ENCODE measurements at regions not wholly inside any gene's neighbourhood (a gene's known extent, or its start where the extent isn't known, plus 50 kb on each side); places are given as distances from the start of the nearest gene placed in this dataset.
"Not testable (repeated sequence)": the region's sequence is repeated elsewhere in the genome, so short reads cannot be mapped to it uniquely, and the experiment has no call there.

GRCh38 chrX:40245488-40246071 is 147.8 kb upstream of the BCOR start:
- DNase-seq (ENCODE audit: low spot score): no peak

GRCh38 chrX:40244980-40245379 is 147.2 kb upstream of the BCOR start:
- DNase-seq (ENCODE audit: low spot score): no peak

DNA sequence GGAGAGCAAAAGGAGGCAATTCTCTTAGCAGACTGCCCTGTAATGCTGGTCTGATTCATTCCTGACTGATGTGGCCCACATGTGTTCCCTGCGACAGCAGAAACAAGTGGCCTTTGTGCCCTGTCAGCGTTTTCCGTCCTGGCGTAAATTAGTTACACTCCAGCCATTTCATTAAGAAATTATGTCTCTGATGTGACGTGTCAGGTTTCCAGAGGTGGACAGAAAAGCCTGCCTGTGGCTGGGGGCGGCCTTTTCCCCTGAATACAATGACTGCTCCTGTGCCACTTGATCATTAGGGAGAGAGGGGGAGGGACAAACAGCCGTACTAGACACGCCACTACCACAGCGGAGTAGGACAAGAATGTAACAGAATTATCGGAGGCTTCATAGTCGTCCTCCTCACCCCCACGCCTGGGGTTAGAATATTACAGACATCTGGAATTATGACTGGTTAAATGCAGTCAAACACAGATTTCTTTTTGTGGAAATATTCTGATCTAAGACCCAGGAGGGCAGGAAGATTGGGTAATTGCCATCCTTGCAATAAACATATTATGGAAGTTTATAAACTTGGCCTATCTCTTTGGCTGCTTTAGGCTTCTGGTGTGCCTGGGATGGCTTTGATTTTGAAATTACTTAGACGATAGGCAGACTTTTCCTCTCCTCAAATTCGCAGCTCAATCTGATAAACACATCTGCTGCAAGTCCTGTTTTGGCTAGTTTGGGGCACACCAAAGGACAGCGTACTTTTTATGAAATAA is 146.2 kb upstream of the BCOR start:
- no peak for DNase-seq (ENCODE audit: low spot score)

GRCh38 chrX:40240844-40241243 is 143.1 kb upstream of the BCOR start:
- DNase-seq (ENCODE audit: low spot score): no peak

DNA sequence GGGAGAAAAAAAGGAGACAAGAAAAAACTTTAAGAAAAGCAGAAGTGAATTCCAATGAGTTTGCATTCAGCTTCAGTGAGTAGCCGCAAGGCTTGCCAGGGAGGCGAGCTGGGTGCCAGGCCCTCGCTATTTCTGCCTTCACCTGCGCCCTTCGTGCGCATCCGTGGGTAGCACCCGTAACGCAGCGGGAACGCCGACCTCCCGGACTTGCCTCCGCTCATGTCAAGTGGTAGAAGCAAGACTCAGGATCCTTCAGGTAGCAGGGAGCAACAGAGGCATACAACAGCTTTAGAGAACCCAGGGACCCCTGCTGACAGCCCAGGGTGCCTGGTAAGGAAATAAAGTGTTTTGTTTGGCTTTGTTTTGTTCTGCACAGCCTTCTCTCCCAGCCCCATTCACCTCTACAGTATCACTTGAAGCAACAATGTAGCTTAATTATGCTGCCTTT is 140.0 kb upstream of the BCOR start:
- DNase-seq (ENCODE audit: low spot score): no peak

GRCh38 chrX:40230646-40231045 is 132.9 kb upstream of the BCOR start:
- no peak for DNase-seq (ENCODE audit: low spot score)

- no peak for DNase-seq (ENCODE audit: low spot score)
Measured at GRCh38 chrX:40227125-40227524, 129.4 kb upstream of the BCOR start.

DNA sequence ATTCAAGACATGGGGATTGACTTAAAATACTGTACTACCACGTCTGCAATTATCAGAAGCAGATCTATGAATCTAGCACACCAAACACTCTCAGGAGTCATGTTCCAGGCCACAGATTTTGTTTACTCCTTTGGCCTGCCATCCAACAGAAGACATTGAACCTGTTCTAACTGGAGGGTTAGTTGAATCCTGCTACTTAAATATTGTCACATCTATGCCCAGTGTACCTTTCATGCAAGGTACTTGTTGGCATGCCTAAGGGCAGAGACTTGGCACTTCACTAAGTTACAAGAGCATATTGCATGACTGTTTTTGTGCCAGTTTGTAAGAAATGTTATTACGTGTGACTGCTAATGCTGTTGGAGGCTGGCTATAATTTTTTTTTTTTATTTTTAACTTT is 126.9 kb upstream of the BCOR start:
- no peak for DNase-seq (ENCODE audit: low spot score)

DNA sequence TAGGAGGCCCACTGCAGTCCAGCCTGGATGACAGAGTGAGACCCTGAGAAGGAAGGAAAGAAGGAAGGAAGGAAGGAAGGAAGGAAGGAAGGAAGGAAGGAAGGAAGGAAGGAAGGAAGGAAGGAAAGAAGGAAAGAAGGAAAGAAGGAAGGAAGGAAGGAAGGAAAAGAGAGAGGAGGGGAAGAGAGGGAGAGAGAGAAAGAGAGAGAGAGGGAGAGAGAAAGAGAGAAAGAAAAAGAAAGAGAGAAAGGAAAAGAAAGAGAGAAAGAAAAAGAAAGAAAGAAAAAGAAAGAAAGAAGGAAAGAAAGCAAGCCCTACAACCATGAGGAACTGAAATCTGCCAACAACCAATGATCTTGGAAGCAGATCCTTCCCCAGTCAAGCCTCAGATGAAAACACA is 124.9 kb upstream of the BCOR start:
- not testable (repeated sequence) for DNase-seq (ENCODE audit: low spot score)

- DNase-seq (ENCODE audit: low spot score): no peak
Measured at GRCh38 chrX:40213092-40213491, 115.3 kb upstream of the BCOR start.

DNA sequence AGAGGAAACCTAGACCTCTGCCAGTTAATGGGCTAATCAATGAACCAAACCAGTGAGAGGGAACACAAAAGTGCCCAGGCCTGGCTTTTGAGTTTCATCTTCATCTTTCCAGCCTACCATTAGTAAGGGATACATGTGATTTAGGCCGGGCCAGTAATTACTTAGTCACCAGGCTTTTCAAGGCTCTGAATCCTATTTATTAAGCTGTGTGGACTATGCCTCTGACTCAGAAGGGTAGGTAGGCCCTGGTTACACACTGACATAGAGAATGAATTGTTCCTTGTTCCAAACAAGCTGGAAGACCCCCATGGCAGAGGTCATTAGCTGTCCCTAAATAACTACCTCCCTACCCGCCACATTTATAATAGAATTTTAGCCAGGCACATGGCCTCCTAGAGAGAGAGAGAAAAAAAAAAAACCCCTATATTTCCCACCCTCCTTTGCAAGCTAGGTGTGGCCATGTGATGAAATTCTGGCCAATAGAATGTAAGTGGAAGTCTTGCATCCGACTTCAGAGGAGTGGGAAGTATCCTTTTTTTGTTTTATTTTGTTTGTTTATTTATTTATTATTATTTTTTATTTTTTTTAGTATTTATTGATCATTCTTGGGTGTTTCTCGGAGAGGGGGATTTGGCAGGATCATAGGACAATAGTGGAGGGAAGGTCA is 112.3 kb upstream of the BCOR start:
- peak; percentile 51 for DNase-seq (ENCODE audit: low spot score)

DNA sequence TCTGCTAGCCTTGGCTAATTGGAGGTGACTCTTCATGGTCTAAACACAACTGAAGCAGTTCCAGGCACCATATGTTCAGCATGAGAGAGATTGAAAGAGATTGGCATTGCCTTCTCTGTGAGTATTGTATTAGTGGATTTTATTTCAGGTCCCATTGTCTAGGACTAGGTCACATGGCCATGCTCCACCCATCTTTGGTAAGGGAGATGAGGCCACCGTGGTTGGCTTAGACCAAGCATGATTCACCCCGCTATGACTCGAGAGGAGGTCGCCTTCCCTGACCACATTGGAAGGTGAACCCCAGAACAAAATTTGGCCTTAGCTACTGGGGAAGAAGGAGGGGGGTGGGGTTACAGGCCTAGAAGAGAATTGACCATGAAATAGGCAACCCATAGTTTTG is 109.9 kb upstream of the BCOR start:
- DNase-seq (ENCODE audit: low spot score): peak; percentile 38

DNA sequence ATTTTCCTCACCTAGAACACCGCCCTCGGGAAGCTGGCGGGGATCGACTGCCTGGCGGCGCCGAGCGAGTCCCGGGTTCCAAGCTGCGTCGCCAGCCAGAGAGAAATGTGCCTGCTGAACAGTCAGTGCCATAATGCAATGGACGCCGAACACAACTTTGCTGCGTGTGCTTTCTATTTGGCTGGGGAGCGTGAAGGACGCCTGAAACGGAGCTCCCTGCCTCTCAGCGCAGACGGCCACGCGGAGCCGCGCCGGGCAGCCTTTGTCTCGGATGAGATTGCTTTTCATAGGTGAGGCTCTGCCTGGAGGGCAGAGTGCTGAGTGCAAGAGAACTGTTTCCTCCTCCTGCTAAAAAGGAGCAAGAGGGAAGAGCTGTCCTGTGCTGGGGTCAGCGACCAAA is 107.7 kb upstream of the BCOR start:
- no peak for DNase-seq (ENCODE audit: low spot score)

DNA sequence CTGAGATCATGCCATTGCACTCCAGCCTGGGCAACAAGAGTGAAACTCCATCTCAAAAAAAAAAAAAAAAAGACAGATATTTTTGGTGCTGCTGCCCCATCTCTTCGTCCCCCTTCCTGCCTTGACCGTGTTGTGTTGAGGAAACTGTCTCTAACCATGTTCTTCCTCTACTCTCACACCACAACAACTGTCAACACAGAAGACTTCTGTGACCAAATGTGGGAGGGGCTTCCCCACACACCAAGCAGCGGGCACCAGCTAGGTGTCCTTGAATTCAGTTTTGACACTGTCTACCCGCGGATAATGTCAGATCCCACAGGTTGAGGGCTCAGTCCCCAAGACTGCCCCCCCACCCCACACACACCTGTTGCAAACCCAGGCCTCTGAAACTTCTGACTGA is 104.7 kb upstream of the BCOR start:
- DNase-seq (ENCODE audit: low spot score): no peak

DNA sequence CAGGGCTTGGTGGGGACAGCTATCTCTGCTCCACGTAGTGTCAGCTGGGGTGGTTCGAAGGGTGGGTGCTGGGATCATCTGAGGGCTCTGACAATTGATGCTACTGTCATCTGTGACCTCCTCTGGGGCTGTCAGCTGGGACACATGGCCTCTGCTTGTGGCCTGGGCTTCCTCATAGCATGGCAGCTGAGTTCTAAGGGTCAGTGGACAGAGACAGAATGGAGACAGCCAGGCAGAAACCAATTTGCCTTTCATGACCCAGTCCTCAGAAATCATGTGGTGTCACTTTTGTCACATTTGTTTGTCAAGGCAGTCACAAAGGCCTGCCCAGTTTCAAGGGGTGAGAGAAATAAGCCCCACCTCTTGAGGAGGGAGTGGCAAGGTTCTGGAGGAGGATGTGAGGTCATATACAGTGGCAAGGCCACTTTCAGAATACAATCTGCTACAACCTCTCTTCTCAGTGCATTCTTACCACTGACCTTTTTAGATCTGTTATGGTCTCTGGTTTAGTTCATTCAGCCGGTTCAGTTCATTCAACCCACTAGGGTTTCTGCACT is 103.6 kb upstream of the BCOR start:
- DNase-seq (ENCODE audit: low spot score): no peak

DNA sequence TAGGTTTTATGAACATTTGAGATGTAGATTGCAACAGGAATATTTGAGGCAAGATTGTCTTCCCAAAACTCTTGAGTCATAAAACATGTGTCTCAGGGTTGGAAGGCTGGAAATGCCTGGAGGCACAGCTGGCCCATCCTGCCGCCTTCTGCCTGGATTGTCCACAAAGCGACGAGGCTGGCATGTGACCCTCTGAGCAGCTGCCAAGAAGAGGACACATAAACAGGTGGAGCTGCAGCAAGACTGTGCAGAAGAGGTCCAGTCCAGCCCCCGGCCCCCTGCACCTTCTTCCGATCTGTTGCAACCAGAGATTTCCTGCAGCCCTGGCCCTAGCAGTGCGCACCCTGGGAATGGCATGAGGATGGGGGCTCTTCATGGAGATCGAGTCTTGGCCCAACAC is 101.9 kb upstream of the BCOR start:
- no peak for DNase-seq (ENCODE audit: low spot score)

DNA sequence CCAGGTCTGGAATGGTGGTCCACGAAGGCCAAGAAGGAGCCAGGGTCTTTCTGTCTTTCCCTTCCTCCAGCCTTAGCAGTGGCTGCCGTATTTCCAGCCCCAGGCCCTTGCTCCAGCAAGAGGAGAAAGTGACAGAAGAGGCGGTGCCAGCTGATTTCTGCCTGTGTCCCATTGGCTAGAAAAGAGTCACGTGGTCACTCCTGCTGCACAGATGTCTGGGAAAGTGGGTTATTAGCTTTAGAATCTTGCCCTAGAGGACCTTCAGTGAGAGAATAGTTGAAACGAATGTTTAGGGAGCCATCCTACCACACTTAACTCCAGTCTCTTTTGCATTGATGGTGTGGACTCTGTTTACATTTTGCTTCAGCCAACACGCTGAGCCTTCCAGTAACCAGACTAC is 99.3 kb upstream of the BCOR start:
- no peak for DNase-seq (ENCODE audit: low spot score)

DNA sequence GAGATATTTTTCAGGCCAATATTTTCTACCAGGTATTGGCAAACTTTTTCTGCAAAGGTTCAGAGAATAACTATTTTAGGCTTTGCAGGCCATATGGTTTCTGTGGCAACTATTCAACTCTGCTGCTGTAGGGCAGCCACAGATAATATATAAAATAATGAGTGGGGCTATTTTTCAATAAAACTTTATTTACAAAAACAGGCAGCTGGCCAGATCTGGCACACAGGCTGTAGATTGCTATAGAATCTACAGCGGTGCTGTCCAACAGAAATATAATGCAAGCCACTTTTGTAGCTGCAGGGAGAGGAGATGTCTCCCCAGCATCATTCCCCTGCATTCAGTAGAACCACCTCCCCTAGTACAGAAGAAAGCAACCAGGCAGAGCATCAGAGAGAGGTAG is 97.6 kb upstream of the BCOR start:
- no peak for DNase-seq (ENCODE audit: low spot score)

GRCh38 chrX:40192196-40192595 is 94.4 kb upstream of the BCOR start:
- no peak for DNase-seq (ENCODE audit: low spot score)

- no peak for DNase-seq (ENCODE audit: low spot score)
Measured at GRCh38 chrX:40189637-40190036, 91.9 kb upstream of the BCOR start.

- no peak for DNase-seq (ENCODE audit: low spot score)
Measured at GRCh38 chrX:40188573-40189417, 91.0 kb upstream of the BCOR start.

DNA sequence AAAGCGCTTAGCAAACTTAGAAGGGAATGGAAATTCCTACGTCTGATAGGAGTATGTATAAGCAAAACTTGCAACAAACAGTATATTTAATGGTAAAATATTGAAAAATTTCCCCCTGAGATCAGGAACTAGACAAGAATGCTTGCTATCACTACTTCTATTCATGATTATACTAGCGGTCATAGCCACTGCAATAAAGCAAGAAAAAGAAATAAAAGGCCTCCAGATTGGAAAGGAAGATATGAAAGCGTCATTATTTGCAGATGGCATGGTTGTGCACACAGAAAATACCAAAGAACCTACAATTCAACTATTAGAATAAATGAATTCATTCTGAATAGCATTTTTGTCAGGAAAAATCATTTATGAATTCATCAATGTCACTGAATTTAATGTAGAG is 87.2 kb upstream of the BCOR start:
- DNase-seq (ENCODE audit: low spot score): no peak

All from RKO (cell line).